GM13977 (cell line): ENCODE measurements at regions not wholly inside any gene's neighbourhood (a gene's known extent, or its start where the extent isn't known, plus 50 kb on each side); places are given as distances from the start of the nearest gene placed in this dataset.

ENCODE experiments used
- DNase-seq: peaks from one replicate; pipeline ENCODE4 v3.0.0; 2012; ENCODE audit warnings: low spot score
- in situ Hi-C: fragments of 300-500 bp; cut with MboI; formaldehyde crosslinking; loops from one replicate; pipeline ENCODE4 v1.12.0; 2022; ENCODE audit warnings: low sequenced_read_pairs, low pct_unique_long_range_greater_than_20kb, mixed read lengths, inconsistent platforms; ENCODE audit not compliant: unreplicated experiment
- TF ChIP-seq, protein P1 (sequence below): IDR thresholded peaks from 2 replicates; pipeline ENCODE4 v1.5.1; 2012; ENCODE audit warnings: mild to moderate bottlenecking, control low read depth; ENCODE audit not compliant: insufficient read depth; ENCODE audit errors: extremely low read depth, missing control alignments

GRCh38 chr12:87529413-87529812 is 499.8 kb downstream of the C12orf50 start:
- no peak for DNase-seq
- in situ Hi-C loops: no loop called here
- TF ChIP-seq, protein P1, sequence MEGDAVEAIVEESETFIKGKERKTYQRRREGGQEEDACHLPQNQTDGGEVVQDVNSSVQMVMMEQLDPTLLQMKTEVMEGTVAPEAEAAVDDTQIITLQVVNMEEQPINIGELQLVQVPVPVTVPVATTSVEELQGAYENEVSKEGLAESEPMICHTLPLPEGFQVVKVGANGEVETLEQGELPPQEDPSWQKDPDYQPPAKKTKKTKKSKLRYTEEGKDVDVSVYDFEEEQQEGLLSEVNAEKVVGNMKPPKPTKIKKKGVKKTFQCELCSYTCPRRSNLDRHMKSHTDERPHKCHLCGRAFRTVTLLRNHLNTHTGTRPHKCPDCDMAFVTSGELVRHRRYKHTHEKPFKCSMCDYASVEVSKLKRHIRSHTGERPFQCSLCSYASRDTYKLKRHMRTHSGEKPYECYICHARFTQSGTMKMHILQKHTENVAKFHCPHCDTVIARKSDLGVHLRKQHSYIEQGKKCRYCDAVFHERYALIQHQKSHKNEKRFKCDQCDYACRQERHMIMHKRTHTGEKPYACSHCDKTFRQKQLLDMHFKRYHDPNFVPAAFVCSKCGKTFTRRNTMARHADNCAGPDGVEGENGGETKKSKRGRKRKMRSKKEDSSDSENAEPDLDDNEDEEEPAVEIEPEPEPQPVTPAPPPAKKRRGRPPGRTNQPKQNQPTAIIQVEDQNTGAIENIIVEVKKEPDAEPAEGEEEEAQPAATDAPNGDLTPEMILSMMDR: no peak

DNA sequence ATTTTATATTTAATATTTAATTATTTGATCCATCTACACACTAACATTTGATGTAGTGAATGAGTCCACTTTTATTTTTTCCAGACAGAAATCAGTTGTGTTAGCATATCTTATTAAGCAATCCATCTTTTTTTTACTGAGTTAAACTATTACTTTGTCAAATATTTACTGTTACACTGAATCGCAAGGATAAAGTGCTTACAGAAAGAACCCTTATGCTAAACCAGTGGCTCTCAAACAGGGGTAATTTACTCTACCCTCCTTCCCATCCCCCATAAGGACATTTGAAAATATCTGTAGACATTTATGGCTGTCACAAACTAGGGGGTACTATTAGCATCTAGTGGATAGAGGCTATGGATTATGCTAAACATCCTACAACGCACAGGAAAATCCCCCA is 508.2 kb downstream of the C12orf50 start:
- in situ Hi-C loops: no loop called here
- TF ChIP-seq, protein P1: no peak
- DNase-seq: no peak

DNA sequence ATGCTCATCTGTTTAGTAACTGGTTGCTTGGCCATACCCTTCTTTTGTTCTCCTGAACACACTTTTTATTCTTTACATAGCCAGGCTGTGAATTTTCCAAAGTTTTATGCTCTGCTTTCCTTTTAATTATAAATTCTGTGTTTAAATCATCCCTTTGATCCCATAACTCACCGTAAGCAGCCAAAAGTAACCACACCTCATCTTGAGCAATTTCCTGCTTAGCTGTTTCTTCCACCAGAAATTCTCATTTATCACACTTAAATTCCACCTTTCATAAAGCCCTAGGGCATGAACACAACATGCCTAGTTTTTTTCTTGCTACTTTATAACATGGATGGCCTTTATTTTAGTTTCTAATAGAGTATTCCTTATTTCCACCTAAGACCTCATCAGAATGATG is 510.7 kb downstream of the C12orf50 start:
- in situ Hi-C loops: no loop called here
- TF ChIP-seq, protein P1: no peak
- DNase-seq: no peak

DNA sequence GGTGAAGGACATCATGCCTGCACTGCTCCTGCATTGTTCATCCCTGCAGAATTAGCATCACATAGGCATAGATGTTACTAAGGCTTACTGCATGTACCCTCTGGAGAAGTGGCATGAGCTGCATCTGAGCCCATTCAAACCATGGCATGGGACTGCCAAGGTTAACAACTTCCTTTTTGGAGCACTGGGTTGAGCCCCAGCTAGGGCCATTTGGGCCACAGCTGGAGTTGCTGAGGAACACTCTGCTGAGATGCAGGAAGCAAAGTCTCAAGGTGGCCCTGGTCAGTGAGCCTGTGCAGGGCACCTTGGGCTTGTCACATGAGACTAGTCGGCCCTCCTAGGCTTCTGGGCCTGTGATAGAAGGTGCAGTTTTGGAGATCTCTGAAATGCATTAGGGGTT is 511.2 kb downstream of the C12orf50 start:
- in situ Hi-C loops: no loop called here
- DNase-seq: no peak
- TF ChIP-seq, protein P1: no peak

GRCh38 chr12:87513536-87514280 is 515.5 kb downstream of the C12orf50 start:
- TF ChIP-seq, protein P1: no peak
- in situ Hi-C loops: no loop called here
- DNase-seq: no peak

DNA sequence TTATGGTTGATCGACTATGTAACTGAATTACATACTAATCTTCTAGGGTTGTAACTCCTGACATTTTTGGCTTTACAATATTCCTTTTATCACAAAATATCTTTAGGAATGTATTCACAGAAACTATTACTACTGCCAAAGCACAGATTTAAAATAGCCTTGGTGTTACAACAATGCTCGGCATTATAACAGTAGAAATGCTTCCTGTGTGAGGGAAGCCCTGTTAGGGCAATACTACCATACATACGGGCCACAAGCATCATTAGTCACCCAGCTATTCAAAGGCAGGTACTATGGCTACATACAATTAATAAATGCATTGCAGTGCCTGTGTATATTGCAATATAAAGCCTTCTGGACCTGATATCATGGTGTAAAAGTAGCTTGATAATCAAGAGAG is 517.8 kb downstream of the C12orf50 start:
- DNase-seq: no peak
- in situ Hi-C loops: no loop called here
- TF ChIP-seq, protein P1: no peak
